Esophagus muscularis mucosa (tissue), 4 donors: ENCODE measurements at regions not wholly inside any gene's neighbourhood (a gene's known extent, or its start where the extent isn't known, plus 50 kb on each side); places are given as distances from the start of the nearest gene placed in this dataset.

Source experiments
- CTCF ChIP-seq, 3 experiments: fragments of 200-600 bp in 2 of 3; fragments of 450-650 bp in 1 of 3; sonication (generic) in 2 of 3; IDR thresholded peaks; one replicate each; pipeline ENCODE4 v1.5.1; 2017 to 2019; ENCODE audit warnings: antibody characterized with exemption in 3 of 3, mild to moderate bottlenecking in 2 of 3, moderate library complexity in 1 of 3
- EP300 ChIP-seq: sonication (generic); formaldehyde crosslinking; IDR thresholded peaks from one replicate; pipeline ENCODE4 v1.6.1; 2017; ENCODE audit warnings: antibody characterized with exemption
- POLR2A ChIP-seq: fragments of 450-650 bp; IDR thresholded peaks from one replicate; pipeline ENCODE4 v1.6.1; 2017; ENCODE audit warnings: antibody characterized with exemption, moderate library complexity, mild to moderate bottlenecking, low read depth
- POLR2AphosphoS5 ChIP-seq, 2 donors: sonication (generic); formaldehyde crosslinking; IDR thresholded peaks; one replicate each; pipeline ENCODE4 v1.6.1; 2017; ENCODE audit warnings: antibody characterized with exemption in 2 of 2

GRCh38 chr2:61763605-61764034 lies 90.2 kb downstream of the FAM161A start:
- no peak for TF ChIP-seq POLR2A
- TF ChIP-seq CTCF (IDR thresholded peaks at IDR 0.05), result peak in 2 of 3 experiments; percentile 10 to 23
- TF ChIP-seq POLR2AphosphoS5 (IDR thresholded peaks at IDR 0.05), result no peak
- TF ChIP-seq EP300, result no peak
